SK-N-SH (cell line): ENCODE measurements at regions not wholly inside any gene's neighbourhood (a gene's known extent, or its start where the extent isn't known, plus 50 kb on each side); places are given as distances from the start of the nearest gene placed in this dataset.

Experiments used
- CHD2 ChIP-seq: fragments of 150-350 bp; IDR thresholded peaks from 2 replicates; pipeline ENCODE4 v1.6.1; 2018; ENCODE audit warnings: low read length; ENCODE audit not compliant: partially characterized antibody
- EP300 ChIP-seq, 2 experiments: IDR thresholded peaks; 2 replicates each; pipeline versions ENCODE4 v1.4.0 to v1.6.1; 2012; ENCODE audit warnings: borderline replicate concordance in 1 of 2, low read depth in 1 of 2, low read length in 1 of 2
- FOXM1 ChIP-seq: IDR thresholded peaks from 2 replicates; pipeline ENCODE4 v1.4.0; 2012; ENCODE audit warnings: low read depth, mild to moderate bottlenecking
- JUND ChIP-seq: IDR thresholded peaks from 2 replicates; pipeline ENCODE4 v1.4.0; 2012
- RXRA ChIP-seq: IDR thresholded peaks from 2 replicates; pipeline ENCODE4 v1.4.0; 2012; ENCODE audit warnings: low read depth, mild to moderate bottlenecking, borderline replicate concordance
- YY1 ChIP-seq: IDR thresholded peaks from 2 replicates; pipeline ENCODE4 v1.4.0; 2012; ENCODE audit warnings: low read depth, mild to moderate bottlenecking
- TF ChIP-seq, protein P1 (sequence below): fragments of 200-600 bp; sonication (generic); IDR thresholded peaks from 2 replicates; pipeline ENCODE4 v1.6.1; 2017; ENCODE audit warnings: antibody characterized with exemption, mild to moderate bottlenecking, moderate library complexity
- TF ChIP-seq, protein P2 (sequence below): IDR thresholded peaks from 2 replicates; pipeline ENCODE4 v1.4.0; 2012; ENCODE audit warnings: low read depth

DNA sequence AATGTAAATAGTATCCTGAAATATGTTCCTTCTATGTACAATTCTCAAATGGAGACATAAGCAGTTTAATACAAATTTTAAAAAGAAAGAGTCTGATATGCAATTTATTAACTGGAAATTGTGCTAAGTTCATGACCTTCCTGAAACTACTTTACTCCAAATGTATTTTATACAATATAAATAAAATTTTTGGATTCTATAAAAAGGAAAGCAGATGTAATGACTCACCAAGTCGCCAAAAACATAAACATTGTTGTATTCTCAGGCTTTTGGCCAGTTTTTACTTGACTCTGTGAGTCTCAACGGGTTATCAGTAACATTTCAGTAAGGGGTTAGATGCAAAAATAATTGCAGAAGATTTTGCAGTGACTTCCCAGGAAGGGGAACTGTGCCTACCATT is 948.2 kb downstream of the EPHA3 start:
- TF ChIP-seq, protein P1, sequence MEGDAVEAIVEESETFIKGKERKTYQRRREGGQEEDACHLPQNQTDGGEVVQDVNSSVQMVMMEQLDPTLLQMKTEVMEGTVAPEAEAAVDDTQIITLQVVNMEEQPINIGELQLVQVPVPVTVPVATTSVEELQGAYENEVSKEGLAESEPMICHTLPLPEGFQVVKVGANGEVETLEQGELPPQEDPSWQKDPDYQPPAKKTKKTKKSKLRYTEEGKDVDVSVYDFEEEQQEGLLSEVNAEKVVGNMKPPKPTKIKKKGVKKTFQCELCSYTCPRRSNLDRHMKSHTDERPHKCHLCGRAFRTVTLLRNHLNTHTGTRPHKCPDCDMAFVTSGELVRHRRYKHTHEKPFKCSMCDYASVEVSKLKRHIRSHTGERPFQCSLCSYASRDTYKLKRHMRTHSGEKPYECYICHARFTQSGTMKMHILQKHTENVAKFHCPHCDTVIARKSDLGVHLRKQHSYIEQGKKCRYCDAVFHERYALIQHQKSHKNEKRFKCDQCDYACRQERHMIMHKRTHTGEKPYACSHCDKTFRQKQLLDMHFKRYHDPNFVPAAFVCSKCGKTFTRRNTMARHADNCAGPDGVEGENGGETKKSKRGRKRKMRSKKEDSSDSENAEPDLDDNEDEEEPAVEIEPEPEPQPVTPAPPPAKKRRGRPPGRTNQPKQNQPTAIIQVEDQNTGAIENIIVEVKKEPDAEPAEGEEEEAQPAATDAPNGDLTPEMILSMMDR = no peak
- no peak for TF ChIP-seq EP300 (IDR thresholded peaks at IDR 0.05; ENCODE audit: borderline replicate concordance in 1 of 2, low read depth in 1 of 2, low read length in 1 of 2)
- no peak for TF ChIP-seq FOXM1
- TF ChIP-seq RXRA = no peak
- no peak for TF ChIP-seq YY1
- no peak for TF ChIP-seq JUND
- TF ChIP-seq, protein P2, sequence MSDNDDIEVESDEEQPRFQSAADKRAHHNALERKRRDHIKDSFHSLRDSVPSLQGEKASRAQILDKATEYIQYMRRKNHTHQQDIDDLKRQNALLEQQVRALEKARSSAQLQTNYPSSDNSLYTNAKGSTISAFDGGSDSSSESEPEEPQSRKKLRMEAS = no peak
- TF ChIP-seq CHD2 = no peak
